ENCODE measurements at regions not wholly inside any gene's neighbourhood (a gene's known extent, or its start where the extent isn't known, plus 50 kb on each side); places are given as distances from the start of the nearest gene placed in this dataset.

- no peak for TF ChIP-seq ZNF274 (IDR thresholded peaks at IDR 0.05; ENCODE audit: low read depth, low read length)
- TF ChIP-seq YY1 (IDR thresholded peaks at IDR 0.05; ENCODE audit: insufficient read depth, insufficient read length), result no peak
These were observed 1428.0 kb upstream of the LRRTM3 start for GRCh38 chr10:65497837-65498236.

Data from NT2/D1 (cell line).